Ascending aorta (tissue), 2 donors: ENCODE measurements at regions not wholly inside any gene's neighbourhood (a gene's known extent, or its start where the extent isn't known, plus 50 kb on each side); places are given as distances from the start of the nearest gene placed in this dataset.

Source experiments
- DNase-seq, 2 donors: peaks; one replicate each; pipeline ENCODE4 v3.0.0-alpha.2; 2019; ENCODE audit warnings: low spot score in 2 of 2
- H3K27ac ChIP-seq, 2 donors: fragments of 200-600 bp; sonication (generic); one replicate each; pipeline ENCODE4 v1.5.1; 2016 to 2017; ENCODE audit warnings: mild to moderate bottlenecking in 1 of 2
- H3K27me3 ChIP-seq: fragments of 200-600 bp; sonication (generic); one replicate; pipeline ENCODE4 v1.5.1; 2017
- H3K36me3 ChIP-seq, 2 donors: fragments of 200-600 bp; sonication (generic); one replicate each; pipeline ENCODE4 v1.5.1; 2016
- H3K4me1 ChIP-seq, 2 donors: fragments of 200-600 bp; sonication (generic); one replicate each; pipeline ENCODE4 v1.5.1; 2016 to 2017; ENCODE audit warnings: mild to moderate bottlenecking in 1 of 2
- H3K4me3 ChIP-seq, 2 donors: fragments of 200-600 bp; sonication (generic); one replicate each; pipeline ENCODE4 v1.5.1; 2016 to 2017; ENCODE audit warnings: mild to moderate bottlenecking in 1 of 2
- H3K9me3 ChIP-seq, 2 donors: fragments of 200-600 bp; sonication (generic); one replicate each; pipeline ENCODE4 v1.5.1; 2016
- intact Hi-C: fragments of 100-400 bp; cut with DNase I; formaldehyde crosslinking; loops from one replicate; pipeline ENCODE4 v1.15.1; 2023
- TF ChIP-seq, protein P1 (sequence below), 3 experiments: fragments of 200-600 bp in 2 of 3; fragments of 450-650 bp in 1 of 3; sonication (generic) in 2 of 3; IDR thresholded peaks; one replicate each; pipeline ENCODE4 v1.5.1; 2016 to 2019; ENCODE audit warnings: antibody characterized with exemption in 3 of 3, mild to moderate bottlenecking in 1 of 3, moderate library complexity in 1 of 3

DNA sequence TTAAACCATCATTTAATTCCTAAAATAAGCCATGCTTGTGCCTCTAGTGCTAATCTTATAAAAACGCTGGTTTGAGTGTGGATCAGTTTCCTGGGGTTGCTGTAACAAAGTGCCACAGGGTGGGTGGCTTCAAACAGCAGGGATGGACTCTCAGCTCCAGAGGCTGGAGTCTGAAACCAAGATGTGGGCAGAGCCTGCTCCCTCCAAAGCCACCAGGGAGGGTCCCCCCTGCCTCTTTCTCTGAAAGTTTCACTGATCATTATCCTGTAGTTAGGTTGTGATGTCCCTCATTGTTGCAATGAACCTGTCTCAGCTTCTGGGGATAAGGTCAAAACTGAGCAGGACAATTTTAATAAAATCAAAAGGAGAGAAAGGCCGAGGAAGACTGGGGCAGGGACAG is 251.9 kb upstream of the TCERG1L start:
- intact Hi-C loops = no loop called here
- Histone ChIP-seq H3K27me3 (no peaks in the 10 kb centered on the region), H3K27ac (no peak overlapping the region), H3K4me1 (no peaks in the 10 kb centered on the region), H3K9me3 (peaks cover 0 to 6% of the 10 kb centered on the region in 2 donors), H3K36me3 (no peaks in the 10 kb centered on the region), H3K4me3 (no peak overlapping the region)
- no peak for DNase-seq
- TF ChIP-seq, protein P1, sequence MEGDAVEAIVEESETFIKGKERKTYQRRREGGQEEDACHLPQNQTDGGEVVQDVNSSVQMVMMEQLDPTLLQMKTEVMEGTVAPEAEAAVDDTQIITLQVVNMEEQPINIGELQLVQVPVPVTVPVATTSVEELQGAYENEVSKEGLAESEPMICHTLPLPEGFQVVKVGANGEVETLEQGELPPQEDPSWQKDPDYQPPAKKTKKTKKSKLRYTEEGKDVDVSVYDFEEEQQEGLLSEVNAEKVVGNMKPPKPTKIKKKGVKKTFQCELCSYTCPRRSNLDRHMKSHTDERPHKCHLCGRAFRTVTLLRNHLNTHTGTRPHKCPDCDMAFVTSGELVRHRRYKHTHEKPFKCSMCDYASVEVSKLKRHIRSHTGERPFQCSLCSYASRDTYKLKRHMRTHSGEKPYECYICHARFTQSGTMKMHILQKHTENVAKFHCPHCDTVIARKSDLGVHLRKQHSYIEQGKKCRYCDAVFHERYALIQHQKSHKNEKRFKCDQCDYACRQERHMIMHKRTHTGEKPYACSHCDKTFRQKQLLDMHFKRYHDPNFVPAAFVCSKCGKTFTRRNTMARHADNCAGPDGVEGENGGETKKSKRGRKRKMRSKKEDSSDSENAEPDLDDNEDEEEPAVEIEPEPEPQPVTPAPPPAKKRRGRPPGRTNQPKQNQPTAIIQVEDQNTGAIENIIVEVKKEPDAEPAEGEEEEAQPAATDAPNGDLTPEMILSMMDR (IDR thresholded peaks at IDR 0.05) = no peak

DNA sequence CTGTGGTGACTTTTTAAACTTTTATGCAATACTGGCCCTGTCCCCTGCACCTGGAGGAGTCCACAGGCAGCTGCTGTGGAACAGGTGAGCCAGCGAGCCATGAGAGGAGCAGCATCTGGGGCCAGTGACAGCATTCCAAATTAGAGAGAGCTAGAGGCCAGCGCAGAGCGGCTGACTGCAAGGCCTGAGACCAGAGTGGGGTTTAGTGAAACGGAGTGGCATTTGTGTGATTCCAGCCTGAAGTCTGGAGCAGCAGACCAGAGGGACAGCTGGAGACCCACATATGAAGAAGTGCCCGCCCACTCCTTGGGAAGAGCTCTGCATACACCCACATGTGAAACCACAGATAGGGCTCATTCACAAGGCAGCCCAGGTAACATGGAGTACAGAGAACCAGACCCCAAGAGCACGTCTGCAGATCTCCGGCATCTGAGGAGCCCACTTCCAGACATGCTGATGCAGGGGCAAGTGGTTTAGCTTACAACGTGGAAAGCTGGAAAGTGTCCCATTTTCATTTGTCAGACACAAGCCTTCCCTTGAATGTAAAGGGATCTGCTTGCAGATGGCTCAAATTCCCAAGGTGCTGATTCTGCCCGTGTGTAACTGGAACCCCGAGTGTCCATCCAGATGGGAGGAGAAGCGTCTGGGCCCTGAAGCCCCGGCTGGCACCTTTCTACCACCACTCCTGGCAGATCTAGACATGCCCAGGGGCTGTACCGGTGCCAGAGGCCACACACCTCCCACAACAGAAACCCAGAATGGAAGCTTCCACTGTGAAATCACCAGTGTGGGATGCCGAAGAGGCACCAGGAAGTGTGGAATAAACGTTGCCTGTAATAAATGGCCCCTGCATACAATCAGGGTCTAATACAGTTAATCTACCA is 256.0 kb upstream of the TCERG1L start:
- intact Hi-C loops = no loop called here
- H3K36me3 ChIP-seq = no peaks in the 10 kb centered on the region
- TF ChIP-seq, protein P1 (IDR thresholded peaks at IDR 0.05) = no peak
- no peaks in the 10 kb centered on the region for H3K27me3 ChIP-seq
- H3K4me3 ChIP-seq = no peak overlapping the region
- no peaks in the 10 kb centered on the region for H3K4me1 ChIP-seq
- DNase-seq = no peak
- H3K27ac ChIP-seq = no peak overlapping the region
- peaks cover 0 to 6% of the 10 kb centered on the region in 2 donors for H3K9me3 ChIP-seq

DNA sequence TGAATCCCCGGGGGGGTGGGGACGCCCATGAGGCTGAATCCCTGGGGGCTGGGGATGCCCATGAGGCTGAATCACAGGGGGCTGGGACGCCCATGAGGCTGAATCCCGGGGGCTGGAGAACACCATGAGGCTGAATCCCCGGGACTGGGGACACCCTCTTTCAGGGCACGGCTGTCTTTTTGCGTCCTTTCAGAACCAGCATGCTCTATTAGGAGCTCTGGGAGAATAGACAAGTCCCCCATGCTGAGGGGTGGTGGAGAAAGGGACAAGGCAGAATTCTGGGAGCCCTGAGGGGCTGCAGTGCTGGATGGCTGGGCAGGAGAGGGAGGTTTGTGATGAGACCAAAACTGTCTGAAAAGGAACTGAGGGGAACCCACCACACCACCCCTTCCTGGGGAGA is 257.3 kb upstream of the TCERG1L start:
- intact Hi-C loops = no loop called here

DNA sequence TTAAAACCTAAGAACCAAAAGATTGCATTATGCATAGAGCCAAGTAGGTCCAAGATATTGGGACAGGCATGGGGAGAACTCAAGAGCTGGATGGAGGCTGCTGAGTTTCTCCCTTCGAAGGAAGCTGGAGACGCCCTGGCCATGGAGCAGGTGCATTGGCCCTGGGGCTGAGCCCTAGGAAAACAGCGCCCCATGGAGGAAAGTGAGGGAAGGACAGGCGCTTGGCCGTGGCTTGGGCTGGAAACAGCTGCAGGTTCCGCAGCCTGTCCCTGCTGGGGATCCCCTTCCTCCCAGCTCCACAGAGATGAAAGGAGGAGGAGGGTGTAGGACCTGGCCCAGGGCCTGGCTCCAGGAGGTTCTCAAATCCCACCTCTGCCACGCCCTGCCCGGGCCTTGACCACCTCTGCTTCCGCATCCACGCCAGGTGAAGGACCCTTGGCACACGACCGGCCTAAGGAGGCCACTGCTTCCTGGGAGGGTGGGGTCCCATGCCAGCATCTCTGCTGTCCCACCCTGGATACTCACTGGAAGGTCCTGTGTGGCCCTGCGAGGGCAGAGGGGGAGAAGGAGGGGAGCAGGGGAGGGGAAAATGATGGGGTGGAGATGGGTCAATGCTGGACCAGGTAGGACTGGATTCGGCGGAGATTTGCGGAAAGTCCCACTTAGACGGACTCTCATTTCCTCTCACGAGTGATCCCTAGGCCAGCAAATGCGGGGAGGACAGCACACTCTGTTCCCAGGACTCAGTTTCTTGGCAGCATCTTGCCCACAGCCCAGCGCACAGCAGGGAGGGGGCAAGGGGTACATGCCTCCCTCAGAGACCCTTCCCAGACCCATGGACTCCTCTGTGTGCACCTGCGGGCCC is 258.6 kb upstream of the TCERG1L start:
- peak in 1 of 2 donors; percentile 42 for DNase-seq
- TF ChIP-seq, protein P1 (IDR thresholded peaks at IDR 0.05) = no peak

More for the DNA sequence above, 257.3 kb upstream of the TCERG1L start:
- Histone ChIP-seq H3K9me3 (peaks cover 0 to 6% of the 10 kb centered on the region in 2 donors), H3K36me3 (no peaks in the 10 kb centered on the region), H3K4me1 (no peaks in the 10 kb centered on the region), H3K27me3 (no peaks in the 10 kb centered on the region), H3K27ac (no peak overlapping the region), H3K4me3 (no peak overlapping the region)
- DNase-seq = peak in 1 of 2 donors; percentile 34
- TF ChIP-seq, protein P1 (IDR thresholded peaks at IDR 0.05) = no peak

DNA sequence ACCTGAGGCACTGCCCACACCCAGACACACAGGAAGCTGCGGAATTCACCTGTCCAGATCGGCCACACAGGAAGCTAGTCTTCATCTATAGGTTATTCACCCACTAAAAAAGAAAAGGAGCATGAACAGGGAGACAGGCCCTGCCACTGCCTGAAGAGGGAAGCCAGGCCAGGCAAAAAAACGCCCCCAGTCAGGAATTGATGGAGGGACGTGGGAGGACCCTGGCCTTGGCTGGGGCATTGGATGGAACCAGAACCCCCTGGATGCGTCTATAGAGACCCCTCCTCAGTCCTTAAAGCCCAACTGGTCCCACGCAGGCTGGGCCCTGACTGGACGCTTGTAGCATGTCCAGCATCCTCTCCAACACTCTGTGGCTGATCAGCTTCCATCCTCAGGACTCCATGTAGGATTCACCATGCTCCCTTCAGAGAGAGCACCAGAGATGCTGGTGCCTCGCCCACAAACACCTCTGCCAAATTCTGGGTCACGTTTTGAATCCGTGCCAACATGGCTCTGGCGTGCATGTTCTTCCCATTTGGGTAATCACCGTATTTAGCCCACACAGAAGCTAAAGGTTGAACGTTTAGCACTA is 259.3 kb upstream of the TCERG1L start:
- H3K36me3 ChIP-seq = no peaks in the 10 kb centered on the region
- no peak for DNase-seq
- H3K4me1 ChIP-seq = no peaks in the 10 kb centered on the region
- no peaks in the 10 kb centered on the region for H3K27me3 ChIP-seq
- TF ChIP-seq, protein P1 (IDR thresholded peaks at IDR 0.05) = no peak
- H3K27ac ChIP-seq = no peak overlapping the region
- no peaks in the 10 kb centered on the region for H3K9me3 ChIP-seq
- intact Hi-C loops = no loop called here
- H3K4me3 ChIP-seq = no peak overlapping the region

More for the DNA sequence above, 258.6 kb upstream of the TCERG1L start:
- H3K9me3 ChIP-seq = peaks cover 0 to 3% of the 10 kb centered on the region in 2 donors
- H3K36me3 ChIP-seq = no peaks in the 10 kb centered on the region
- intact Hi-C loops = no loop called here
- H3K27ac ChIP-seq = no peak overlapping the region
- H3K4me3 ChIP-seq = no peak overlapping the region
- no peaks in the 10 kb centered on the region for H3K27me3 ChIP-seq
- no peaks in the 10 kb centered on the region for H3K4me1 ChIP-seq
